Mesenchymal stem cell (in vitro differentiated cells and primary cell): ENCODE measurements at regions not wholly inside any gene's neighbourhood (a gene's known extent, or its start where the extent isn't known, plus 50 kb on each side); places are given as distances from the start of the nearest gene placed in this dataset.
A peak's percentile ranks its signal among the peaks of the same experiment; 100 is the strongest.

Experiments used
- DNase-seq: peaks from one replicate; pipeline ENCODE4 v3.0.0-alpha.2; 2013
- H2AFZ ChIP-seq: one replicate; pipeline ENCODE4 v1.6.1; 2013; ENCODE audit warnings: low read depth, mild to moderate bottlenecking, control low read depth, inconsistent platforms, low read length, moderate library complexity
- H2AK5ac ChIP-seq: 2 replicates; pipeline ENCODE4 v1.6.1; 2013; ENCODE audit warnings: low read length, moderate library complexity, mild to moderate bottlenecking, inconsistent platforms; ENCODE audit not compliant: severe bottlenecking
- H2BK120ac ChIP-seq: one replicate; pipeline ENCODE4 v1.6.1; 2013; ENCODE audit warnings: low read depth, mild to moderate bottlenecking, inconsistent platforms, low read length, moderate library complexity
- H2BK12ac ChIP-seq, 2 experiments: one replicate each; pipeline ENCODE4 v1.6.1; 2013; ENCODE audit warnings: inconsistent platforms in 2 of 2, low read length in 2 of 2, mild to moderate bottlenecking in 2 of 2, moderate library complexity in 2 of 2, control low read depth in 1 of 2
- H2BK15ac ChIP-seq: one replicate; pipeline ENCODE4 v1.6.1; 2013; ENCODE audit warnings: mild to moderate bottlenecking, low read depth, inconsistent platforms; ENCODE audit not compliant: poor library complexity, severe bottlenecking
- H2BK5ac ChIP-seq: 2 replicates; pipeline ENCODE4 v1.6.1; 2013; ENCODE audit warnings: low read depth, mild to moderate bottlenecking, low read length, control low read depth, inconsistent platforms; ENCODE audit not compliant: poor library complexity, severe bottlenecking
- H3K14ac ChIP-seq, 2 experiments: one replicate each; pipeline ENCODE4 v1.6.1; 2013; ENCODE audit warnings: inconsistent platforms in 2 of 2, low read length in 2 of 2, control low read depth in 1 of 2, mild to moderate bottlenecking in 1 of 2, moderate library complexity in 1 of 2
- H3K18ac ChIP-seq, 2 experiments: one replicate each; pipeline ENCODE4 v1.6.1; 2013; ENCODE audit warnings: inconsistent platforms in 2 of 2, low read length in 2 of 2, control low read depth in 1 of 2, low read depth in 1 of 2, mild to moderate bottlenecking in 1 of 2
- H3K23ac ChIP-seq, 2 experiments: one replicate each; pipeline ENCODE4 v1.6.1; 2013; ENCODE audit warnings: inconsistent platforms in 2 of 2, low read length in 2 of 2, mild to moderate bottlenecking in 2 of 2, moderate library complexity in 2 of 2, control low read depth in 1 of 2
- H3K27ac ChIP-seq: 2 replicates; pipeline ENCODE4 v1.5.1; 2013; ENCODE audit warnings: mild to moderate bottlenecking, moderate library complexity, low read length, control low read depth, inconsistent platforms; ENCODE audit not compliant: poor library complexity, severe bottlenecking
- H3K27me3 ChIP-seq, 2 experiments: 2 replicates each; pipeline versions ENCODE4 v1.6.1 to v1.7.0; 2013; ENCODE audit warnings: low read length in 2 of 2, mild to moderate bottlenecking in 2 of 2, moderate library complexity in 2 of 2, control low read depth in 1 of 2, inconsistent platforms in 1 of 2; ENCODE audit not compliant: control insufficient read depth in 1 of 2, insufficient read depth in 1 of 2
- H3K36me3 ChIP-seq, 2 experiments: 2 replicates each; pipeline versions ENCODE4 v1.6.1 to v1.7.0; 2013; ENCODE audit warnings: low read length in 2 of 2, control low read depth in 1 of 2, inconsistent platforms in 1 of 2, low read depth in 1 of 2, mild to moderate bottlenecking in 1 of 2; ENCODE audit not compliant: insufficient read depth in 2 of 2, control insufficient read depth in 1 of 2
- H3K4ac ChIP-seq, 2 experiments: one replicate each; pipeline ENCODE4 v1.6.1; 2013; ENCODE audit warnings: inconsistent platforms in 2 of 2, low read length in 2 of 2, mild to moderate bottlenecking in 2 of 2, moderate library complexity in 2 of 2, control low read depth in 1 of 2, low read depth in 1 of 2
- H3K4me1 ChIP-seq: 2 replicates; pipeline ENCODE4 v1.6.1; 2013; ENCODE audit warnings: low read depth, low read length, control low read depth; ENCODE audit not compliant: control insufficient read depth, insufficient read depth
- H3K4me2 ChIP-seq: 2 replicates; pipeline ENCODE4 v1.6.1; 2013; ENCODE audit warnings: low read length, mild to moderate bottlenecking, inconsistent platforms; ENCODE audit not compliant: poor library complexity, severe bottlenecking
- H3K4me3 ChIP-seq, 2 experiments: 2 replicates each; pipeline versions ENCODE4 v1.5.1 to v1.7.0; 2013; ENCODE audit warnings: low read length in 2 of 2, mild to moderate bottlenecking in 2 of 2, control low read depth in 1 of 2, low read depth in 1 of 2; ENCODE audit not compliant: insufficient read depth in 1 of 2
- H3K79me1 ChIP-seq: replicated peaks from 2 replicates; pipeline ENCODE4 v1.6.1; 2013; ENCODE audit warnings: mild to moderate bottlenecking, control low read depth, low read length, inconsistent platforms; ENCODE audit not compliant: poor library complexity, severe bottlenecking
- H3K9ac ChIP-seq: 2 replicates; pipeline ENCODE4 v1.7.0; 2013; ENCODE audit warnings: mild to moderate bottlenecking, low read length, moderate library complexity
- H3K9me3 ChIP-seq: 2 replicates; pipeline ENCODE4 v1.7.0; 2013; ENCODE audit warnings: mild to moderate bottlenecking, low read length; ENCODE audit not compliant: control insufficient read depth
- H4K8ac ChIP-seq: one replicate; pipeline ENCODE4 v1.6.1; 2013; ENCODE audit warnings: inconsistent platforms, mild to moderate bottlenecking, low read length, moderate library complexity
- H4K91ac ChIP-seq: one replicate; pipeline ENCODE4 v1.6.1; 2013; ENCODE audit warnings: mild to moderate bottlenecking, low read length, inconsistent platforms
- WGBS: methylation state at CpG from one replicate; pipeline ENCODE4 v1.1.7; 2013; ENCODE audit warnings: mixed read lengths; 5-methylcytosine and 5-hydroxymethylcytosine counted together

DNA sequence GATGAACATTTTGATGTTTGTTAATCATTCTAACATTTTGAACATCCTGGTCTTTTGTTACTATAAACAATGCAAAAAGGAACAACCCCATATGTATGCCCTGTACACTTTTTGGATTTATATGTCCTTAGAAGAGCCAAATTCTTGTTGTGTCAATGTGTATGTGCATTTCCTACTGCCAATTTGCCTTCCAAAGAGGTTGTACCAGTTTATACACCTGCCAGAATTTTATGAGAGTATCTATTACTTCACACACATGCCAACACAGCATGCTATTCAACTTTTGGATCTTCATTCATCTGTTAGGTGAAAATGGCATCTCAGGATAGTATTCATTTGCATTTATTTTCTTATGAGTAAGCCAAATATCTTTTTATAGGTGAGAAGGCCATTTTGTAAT is 162.0 kb upstream of the SEMA6A start:
- H2BK15ac ChIP-seq: no peak overlapping the region
- DNase-seq: no peak
- no peak overlapping the region for H3K18ac ChIP-seq
- no peaks in the 10 kb centered on the region for H3K79me1 ChIP-seq
- H3K9ac ChIP-seq: no peak overlapping the region
- no peaks in the 10 kb centered on the region for H3K9me3 ChIP-seq
- peaks cover 4 to 10% of the 10 kb centered on the region in 2 experiments for H3K27me3 ChIP-seq
- no peak overlapping the region for H3K4me2 ChIP-seq
- H2AK5ac ChIP-seq: no peak overlapping the region
- no peaks in the 10 kb centered on the region for H3K36me3 ChIP-seq
- no peak overlapping the region for H3K27ac ChIP-seq
- no peak overlapping the region for H3K4me3 ChIP-seq
- H2BK12ac ChIP-seq: no peak overlapping the region
- H4K91ac ChIP-seq: no peak overlapping the region
- peaks cover 3% of the 10 kb centered on the region for H3K4me1 ChIP-seq
- no peak overlapping the region for H2AFZ ChIP-seq
- no peak overlapping the region for H2BK120ac ChIP-seq
- no peak overlapping the region for H3K4ac ChIP-seq
- H3K14ac ChIP-seq: no peak overlapping the region
- H3K23ac ChIP-seq: no peak overlapping the region
- no peak overlapping the region for H2BK5ac ChIP-seq
- H4K8ac ChIP-seq: no peak overlapping the region

DNA sequence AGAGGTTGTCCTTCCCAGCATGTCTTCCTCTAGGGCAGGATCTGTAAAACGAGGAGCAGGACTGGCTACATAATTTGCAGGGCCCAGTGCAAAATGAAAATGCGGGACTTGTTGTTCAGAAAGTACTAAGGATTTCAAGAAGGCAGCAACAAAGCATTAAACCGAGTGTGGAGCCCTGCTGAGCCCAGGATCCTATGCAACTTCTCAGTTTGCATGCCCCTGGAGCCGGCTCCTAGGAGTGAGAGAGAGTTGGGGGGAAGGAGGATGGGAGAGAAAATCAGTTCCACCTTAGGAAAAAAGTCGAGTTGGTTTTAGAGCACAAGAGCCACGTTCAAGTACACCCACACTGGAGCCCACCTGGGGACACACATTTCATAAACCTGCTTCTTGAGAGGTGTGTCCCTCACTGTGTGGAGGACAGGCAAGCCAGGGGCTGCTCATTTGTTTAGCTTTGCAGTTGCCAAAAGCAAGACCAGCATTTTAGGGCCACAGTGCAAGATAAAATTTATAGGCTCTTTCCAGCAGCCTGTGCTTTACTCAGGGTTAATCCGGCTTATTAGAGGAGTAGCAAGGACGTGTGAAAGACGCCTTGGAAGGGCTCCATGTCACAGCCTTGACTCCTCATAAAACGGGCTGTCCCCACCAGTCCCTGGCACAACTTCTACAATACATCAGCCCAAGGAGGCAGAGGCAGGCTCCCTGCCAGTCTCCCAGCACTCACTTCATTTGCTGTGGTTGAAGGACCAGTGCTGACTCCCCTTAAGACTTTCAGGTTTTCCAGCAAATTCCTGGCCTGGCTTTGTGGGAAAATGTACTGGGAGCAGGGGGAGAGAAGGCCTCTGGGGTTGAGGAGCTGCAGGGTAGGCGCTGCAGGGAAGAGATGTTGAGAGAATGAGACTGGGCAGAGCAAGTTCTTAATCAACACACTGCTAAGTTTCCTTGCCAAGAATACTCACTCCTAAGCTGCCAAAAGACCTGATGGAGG is 159.7 kb upstream of the SEMA6A start:
- Histone ChIP-seq H3K9me3 (no peaks in the 10 kb centered on the region), H3K4me2 (no peak overlapping the region), H2BK15ac (no peak overlapping the region), H2BK5ac (no peak overlapping the region), H3K18ac (no peak overlapping the region), H3K79me1 (no peaks in the 10 kb centered on the region), H2AK5ac (no peak overlapping the region), H3K4ac (no peak overlapping the region), H3K4me1 (peaks cover 3% of the 10 kb centered on the region), H3K23ac (no peak overlapping the region), H2AFZ (no peak overlapping the region), H4K91ac (no peak overlapping the region), H3K9ac (no peak overlapping the region), H3K36me3 (no peaks in the 10 kb centered on the region), H2BK12ac (no peak overlapping the region), H3K27me3 (peaks cover 0 to 7% of the 10 kb centered on the region in 2 experiments), H3K4me3 (no peak overlapping the region), H3K14ac (no peak overlapping the region), H3K27ac (no peak overlapping the region), H4K8ac (peak overlapping the region; percentile 57), H2BK120ac (no peak overlapping the region)
- DNase-seq: no peak
- WGBS: 47% methylated on average over 10 of the region's 11 CpGs

DNA sequence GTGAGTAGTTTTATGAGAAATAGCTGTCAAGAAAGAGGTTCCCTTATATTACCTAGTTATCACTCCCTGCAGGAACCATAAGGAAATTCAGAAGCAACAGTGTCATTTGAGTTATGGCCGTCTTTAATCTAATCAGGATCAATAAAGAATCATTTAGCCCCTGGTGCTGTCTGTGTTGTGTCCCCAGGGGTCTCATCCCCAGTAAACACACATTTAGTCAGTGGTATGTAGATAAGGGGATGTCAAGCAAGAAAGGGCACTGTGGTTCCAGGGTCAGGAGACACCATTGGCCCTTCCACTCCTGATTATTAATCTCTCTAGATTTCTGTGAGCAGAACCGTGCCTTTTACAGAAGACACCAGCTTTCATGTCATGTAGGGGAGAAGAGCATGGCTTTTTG is 158.0 kb upstream of the SEMA6A start:
- Histone ChIP-seq H2AFZ (no peak overlapping the region), H2BK15ac (no peak overlapping the region), H3K4me3 (no peak overlapping the region), H2AK5ac (no peak overlapping the region), H3K36me3 (no peaks in the 10 kb centered on the region), H3K4me2 (no peak overlapping the region), H3K14ac (no peak overlapping the region), H4K91ac (no peak overlapping the region), H3K23ac (no peak overlapping the region), H3K18ac (no peak overlapping the region), H2BK5ac (no peak overlapping the region), H3K4me1 (no peaks in the 10 kb centered on the region), H4K8ac (no peak overlapping the region), H3K4ac (no peak overlapping the region), H3K27ac (no peak overlapping the region), H2BK120ac (no peak overlapping the region), H3K27me3 (peaks cover 0 to 7% of the 10 kb centered on the region in 2 experiments), H3K9me3 (no peaks in the 10 kb centered on the region), H3K9ac (no peak overlapping the region), H2BK12ac (no peak overlapping the region), H3K79me1 (no peaks in the 10 kb centered on the region)
- 63% methylated on average over 2 of the region's 2 CpGs for WGBS
- DNase-seq: no peak

DNA sequence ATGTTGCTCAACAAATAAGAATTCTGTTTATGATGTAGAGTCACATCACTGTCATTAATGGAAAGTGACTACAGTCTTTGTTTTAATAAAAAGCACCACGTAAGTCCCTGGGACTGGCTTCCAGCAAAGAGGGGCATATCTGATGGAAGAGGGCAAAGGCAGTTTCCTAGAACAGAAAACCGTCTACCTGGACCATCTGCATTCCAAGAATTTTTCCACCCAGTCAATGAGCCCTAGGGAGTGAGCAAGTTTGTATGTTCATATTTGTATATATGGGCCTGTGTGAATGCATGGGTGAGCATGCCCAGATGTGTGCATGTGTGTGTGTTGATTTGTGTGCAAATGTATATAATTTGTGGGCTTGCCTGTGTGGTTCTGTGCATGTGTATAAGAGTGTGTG is 156.8 kb upstream of the SEMA6A start:
- no peaks in the 10 kb centered on the region for H3K9me3 ChIP-seq
- no peaks in the 10 kb centered on the region for H3K79me1 ChIP-seq
- H3K4ac ChIP-seq: no peak overlapping the region
- H3K9ac ChIP-seq: no peak overlapping the region
- 83% methylated on average over 2 of the region's 2 CpGs for WGBS
- H3K36me3 ChIP-seq: no peaks in the 10 kb centered on the region
- H2BK120ac ChIP-seq: no peak overlapping the region
- DNase-seq: no peak
- no peak overlapping the region for H3K4me2 ChIP-seq
- no peak overlapping the region for H4K8ac ChIP-seq
- no peak overlapping the region for H2BK12ac ChIP-seq
- no peak overlapping the region for H4K91ac ChIP-seq
- H2BK5ac ChIP-seq: no peak overlapping the region
- no peak overlapping the region for H3K27ac ChIP-seq
- no peak overlapping the region for H3K23ac ChIP-seq
- no peak overlapping the region for H3K4me3 ChIP-seq
- no peak overlapping the region for H2AFZ ChIP-seq
- H3K27me3 ChIP-seq: peaks cover 0 to 7% of the 10 kb centered on the region in 2 experiments
- H3K4me1 ChIP-seq: no peaks in the 10 kb centered on the region
- no peak overlapping the region for H3K14ac ChIP-seq
- H2AK5ac ChIP-seq: no peak overlapping the region
- no peak overlapping the region for H2BK15ac ChIP-seq
- no peak overlapping the region for H3K18ac ChIP-seq
